Prostate gland (tissue), 2 donors: ENCODE measurements at regions not wholly inside any gene's neighbourhood (a gene's known extent, or its start where the extent isn't known, plus 50 kb on each side); places are given as distances from the start of the nearest gene placed in this dataset.
"Not testable (repeated sequence)": the region's sequence is repeated elsewhere in the genome, so short reads cannot be mapped to it uniquely, and the experiment has no call there.

ENCODE experiments used
- CTCF ChIP-seq, 4 experiments: fragments of 200-600 bp in 2 of 4; fragments of 450-650 bp in 2 of 4; sonication (generic) in 2 of 4; IDR thresholded peaks; 1 replicate in 3 of 4; 2 replicates in 1 of 4; pipeline ENCODE4 v1.5.1; 2016 to 2019; ENCODE audit warnings: antibody characterized with exemption in 4 of 4, mild to moderate bottlenecking in 2 of 4, moderate library complexity in 2 of 4
- POLR2A ChIP-seq: fragments of 450-650 bp; IDR thresholded peaks from one replicate; pipeline ENCODE4 v1.6.1; 2016; ENCODE audit warnings: antibody characterized with exemption, mild to moderate bottlenecking
- POLR2AphosphoS5 ChIP-seq: sonication (generic); formaldehyde crosslinking; IDR thresholded peaks from one replicate; pipeline ENCODE4 v1.6.1; 2017; ENCODE audit warnings: antibody characterized with exemption

GRCh38 chr1:83398125-83398524 is 600.8 kb downstream of the TTLL7 start:
- TF ChIP-seq POLR2A; CTCF (IDR thresholded peaks at IDR 0.05); POLR2AphosphoS5: not testable (repeated sequence)
